Keratinocyte (primary cell): ENCODE measurements at regions not wholly inside any gene's neighbourhood (a gene's known extent, or its start where the extent isn't known, plus 50 kb on each side); places are given as distances from the start of the nearest gene placed in this dataset.

Experiments
- DNase-seq: peaks from one replicate; pipeline ENCODE4 v3.0.0-alpha.2; 2011; ENCODE audit warnings: low read depth, missing footprints, low spot score
- FAIRE-seq: peaks from 2 replicates; lab custom pipeline; 2011; peaks lifted over from hg19 to GRCh38; lab: Jason Lieb, UNC
- H2AFZ ChIP-seq: 2 replicates; pipeline ENCODE4 v1.6.0; 2012; ENCODE audit warnings: low read length, control low read depth, inconsistent platforms; ENCODE audit not compliant: control insufficient read depth
- H3K27ac ChIP-seq: 2 replicates; pipeline ENCODE4 v1.5.1; 2011; ENCODE audit warnings: low read length; ENCODE audit not compliant: control insufficient read depth, insufficient read depth
- H3K27me3 ChIP-seq: 3 replicates; pipeline ENCODE4 v1.6.0; 2011; ENCODE audit warnings: low read length; ENCODE audit not compliant: control insufficient read depth, insufficient read depth; ENCODE audit errors: extremely low read depth
- H3K36me3 ChIP-seq, 2 experiments: 2 replicates in 1 of 2; 3 replicates in 1 of 2; pipeline ENCODE4 v1.5.1; 2011; ENCODE audit warnings: low read length in 2 of 2, mild to moderate bottlenecking in 1 of 2; ENCODE audit not compliant: control insufficient read depth in 2 of 2, insufficient read depth in 2 of 2; ENCODE audit errors: extremely low read depth in 1 of 2
- H3K4me1 ChIP-seq: 3 replicates; pipeline ENCODE4 v1.5.1; 2011; ENCODE audit warnings: low read length; ENCODE audit not compliant: control insufficient read depth, insufficient read depth; ENCODE audit errors: extremely low read depth
- H3K4me2 ChIP-seq: 3 replicates; pipeline ENCODE4 v1.6.0; 2011; ENCODE audit warnings: low read depth, low read length; ENCODE audit not compliant: control insufficient read depth, insufficient read depth; ENCODE audit errors: extremely low read depth
- H3K4me3 ChIP-seq, 3 experiments: fragments of 200-600 bp in 1 of 3; sonication (generic) in 1 of 3; 2 replicates in 2 of 3; 3 replicates in 1 of 3; pipeline ENCODE4 v1.5.1; 2011 to 2016; ENCODE audit warnings: low read length in 3 of 3, mild to moderate bottlenecking in 3 of 3, control low read depth in 2 of 3, inconsistent platforms in 1 of 3, low read depth in 1 of 3, mixed read lengths in 1 of 3, mixed run types in 1 of 3, moderate library complexity in 1 of 3; ENCODE audit not compliant: control insufficient read depth in 2 of 3, insufficient read depth in 2 of 3; ENCODE audit errors: extremely low read depth in 1 of 3
- H3K79me2 ChIP-seq: 2 replicates; pipeline ENCODE4 v1.6.0; 2012; ENCODE audit warnings: low read length; ENCODE audit not compliant: control insufficient read depth, insufficient read depth
- H3K9ac ChIP-seq: 3 replicates; pipeline ENCODE4 v1.6.0; 2011; ENCODE audit warnings: low read length; ENCODE audit not compliant: control insufficient read depth, insufficient read depth; ENCODE audit errors: extremely low read depth
- H3K9me1 ChIP-seq: 3 replicates; pipeline ENCODE4 v1.6.0; 2011; ENCODE audit warnings: low read length; ENCODE audit not compliant: control insufficient read depth, insufficient read depth; ENCODE audit errors: extremely low read depth
- H3K9me3 ChIP-seq: 2 replicates; pipeline ENCODE4 v1.5.1; 2012; ENCODE audit warnings: low read depth, low read length; ENCODE audit not compliant: control insufficient read depth
- H4K20me1 ChIP-seq: 3 replicates; pipeline ENCODE4 v1.6.0; 2011; ENCODE audit warnings: low read length; ENCODE audit not compliant: control insufficient read depth, insufficient read depth; ENCODE audit errors: extremely low read depth
- EZH2 ChIP-seq: IDR thresholded peaks from one replicate; pipeline ENCODE4 v1.6.1; 2012; ENCODE audit warnings: inconsistent platforms, mild to moderate bottlenecking, low read length, moderate library complexity
- dilution Hi-C: fragments of 300-500 bp; cut with MboI; formaldehyde crosslinking; loops from one replicate; pipeline ENCODE4 v1.7.0; 2020; ENCODE audit warnings: low sequenced_read_pairs; ENCODE audit not compliant: extremely low pct_ligation_motif_present
- TF ChIP-seq, protein P1 (sequence below), 3 experiments: IDR thresholded peaks in 1 of 3; conservative IDR thresholded peaks in 1 of 3; optimal IDR thresholded peaks in 1 of 3; 2 replicates in 2 of 3; 3 replicates in 1 of 3; pipeline versions ENCODE3 to v1.5.1; 2011; ENCODE audit warnings: low read length in 3 of 3, mild to moderate bottlenecking in 3 of 3, moderate library complexity in 2 of 3, control low read depth in 1 of 3, inconsistent platforms in 1 of 3; ENCODE audit not compliant: insufficient read depth in 2 of 3; ENCODE audit errors: extremely low read depth in 1 of 3

GRCh38 chr6:14701946-14702345 is 543.9 kb upstream of the JARID2 start:
- H4K20me1 ChIP-seq, result no peaks in the 10 kb centered on the region
- no peak for DNase-seq
- no peaks in the 10 kb centered on the region for H3K36me3 ChIP-seq
- dilution Hi-C loops, result no loop called here
- no peak overlapping the region for H3K9ac ChIP-seq
- no peaks in the 10 kb centered on the region for H3K9me3 ChIP-seq
- H3K79me2 ChIP-seq, result no peaks in the 10 kb centered on the region
- no peak for FAIRE-seq
- no peak overlapping the region for H3K4me2 ChIP-seq
- no peak overlapping the region for H2AFZ ChIP-seq
- H3K4me1 ChIP-seq, result peaks cover 13% of the 10 kb centered on the region
- H3K9me1 ChIP-seq, result no peaks in the 10 kb centered on the region
- H3K4me3 ChIP-seq, result no peak overlapping the region
- TF ChIP-seq EZH2, result no peak
- TF ChIP-seq, protein P1, sequence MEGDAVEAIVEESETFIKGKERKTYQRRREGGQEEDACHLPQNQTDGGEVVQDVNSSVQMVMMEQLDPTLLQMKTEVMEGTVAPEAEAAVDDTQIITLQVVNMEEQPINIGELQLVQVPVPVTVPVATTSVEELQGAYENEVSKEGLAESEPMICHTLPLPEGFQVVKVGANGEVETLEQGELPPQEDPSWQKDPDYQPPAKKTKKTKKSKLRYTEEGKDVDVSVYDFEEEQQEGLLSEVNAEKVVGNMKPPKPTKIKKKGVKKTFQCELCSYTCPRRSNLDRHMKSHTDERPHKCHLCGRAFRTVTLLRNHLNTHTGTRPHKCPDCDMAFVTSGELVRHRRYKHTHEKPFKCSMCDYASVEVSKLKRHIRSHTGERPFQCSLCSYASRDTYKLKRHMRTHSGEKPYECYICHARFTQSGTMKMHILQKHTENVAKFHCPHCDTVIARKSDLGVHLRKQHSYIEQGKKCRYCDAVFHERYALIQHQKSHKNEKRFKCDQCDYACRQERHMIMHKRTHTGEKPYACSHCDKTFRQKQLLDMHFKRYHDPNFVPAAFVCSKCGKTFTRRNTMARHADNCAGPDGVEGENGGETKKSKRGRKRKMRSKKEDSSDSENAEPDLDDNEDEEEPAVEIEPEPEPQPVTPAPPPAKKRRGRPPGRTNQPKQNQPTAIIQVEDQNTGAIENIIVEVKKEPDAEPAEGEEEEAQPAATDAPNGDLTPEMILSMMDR (optimal IDR thresholded peaks at IDR 0.05 in 1 of 3, IDR thresholded peaks at IDR 0.05 in 1 of 3, conservative IDR thresholded peaks at IDR 0.05 in 1 of 3; ENCODE audit: extremely low read depth in 1 of 3, insufficient read depth in 2 of 3, low read length in 3 of 3), result no peak
- H3K27ac ChIP-seq, result no peak overlapping the region
- H3K27me3 ChIP-seq, result no peaks in the 10 kb centered on the region

DNA sequence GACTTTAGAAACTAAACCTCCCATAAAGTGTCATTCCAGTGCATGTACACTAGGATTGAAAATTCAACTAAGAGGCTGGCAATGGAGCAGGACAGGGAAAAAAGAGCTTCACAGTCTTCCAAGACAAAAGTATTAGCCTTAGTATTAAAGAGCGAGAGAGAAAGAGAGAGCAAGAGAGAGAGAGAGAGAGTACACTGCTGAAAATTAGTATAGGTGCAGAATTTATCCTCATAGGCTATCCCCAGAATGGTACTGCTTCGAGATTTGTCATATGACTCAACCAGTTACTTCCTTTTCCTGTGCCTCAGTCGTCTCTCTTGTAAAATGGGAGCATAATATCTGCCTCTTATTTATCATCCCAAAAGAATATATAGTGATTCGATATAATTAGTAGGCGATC is 543.2 kb upstream of the JARID2 start:
- FAIRE-seq (no peak), DNase-seq (no peak)
- H3K27ac ChIP-seq, result no peak overlapping the region
- no peaks in the 10 kb centered on the region for H3K79me2 ChIP-seq
- H4K20me1 ChIP-seq, result no peaks in the 10 kb centered on the region
- peaks cover 13% of the 10 kb centered on the region for H3K4me1 ChIP-seq
- H3K9me1 ChIP-seq, result no peaks in the 10 kb centered on the region
- no peaks in the 10 kb centered on the region for H3K9me3 ChIP-seq
- H2AFZ ChIP-seq, result no peak overlapping the region
- no peaks in the 10 kb centered on the region for H3K36me3 ChIP-seq
- no peak overlapping the region for H3K9ac ChIP-seq
- TF ChIP-seq, protein P1 (optimal IDR thresholded peaks at IDR 0.05 in 1 of 3, IDR thresholded peaks at IDR 0.05 in 1 of 3, conservative IDR thresholded peaks at IDR 0.05 in 1 of 3; ENCODE audit: extremely low read depth in 1 of 3, insufficient read depth in 2 of 3, low read length in 3 of 3), result no peak
- TF ChIP-seq EZH2, result no peak
- no peak overlapping the region for H3K4me2 ChIP-seq
- H3K4me3 ChIP-seq, result no peak overlapping the region
- H3K27me3 ChIP-seq, result no peaks in the 10 kb centered on the region
- dilution Hi-C loops, result no loop called here
